Upper lobe of left lung (tissue), 4 donors: ENCODE measurements at regions not wholly inside any gene's neighbourhood (a gene's known extent, or its start where the extent isn't known, plus 50 kb on each side); places are given as distances from the start of the nearest gene placed in this dataset.

Experiments used
- CTCF ChIP-seq, 6 experiments: fragments of 450-650 bp in 4 of 6; fragments of 200-600 bp in 2 of 6; sonication (generic) in 2 of 6; IDR thresholded peaks; one replicate each; pipeline ENCODE4 v1.5.1; 2016 to 2019; ENCODE audit warnings: antibody characterized with exemption in 6 of 6
- EP300 ChIP-seq, 4 donors: sonication (generic); formaldehyde crosslinking; IDR thresholded peaks; one replicate each; pipeline ENCODE4 v1.5.1; 2017; ENCODE audit warnings: antibody characterized with exemption in 4 of 4, control low read depth in 2 of 4
- POLR2A ChIP-seq, 4 donors: fragments of 450-650 bp; IDR thresholded peaks; one replicate each; pipeline ENCODE4 v1.5.1; 2016 to 2017; ENCODE audit warnings: antibody characterized with exemption in 4 of 4, mild to moderate bottlenecking in 2 of 4
- POLR2AphosphoS5 ChIP-seq, 2 donors: sonication (generic); formaldehyde crosslinking; IDR thresholded peaks; one replicate each; pipeline ENCODE4 v1.5.1; 2017; ENCODE audit warnings: antibody characterized with exemption in 2 of 2

GRCh38 chr12:93273834-93274564, 103.7 kb upstream of the NUDT4 start:
- TF ChIP-seq CTCF (IDR thresholded peaks at IDR 0.05) (no peak), POLR2A (IDR thresholded peaks at IDR 0.05) (no peak), EP300 (IDR thresholded peaks at IDR 0.05) (no peak), POLR2AphosphoS5 (IDR thresholded peaks at IDR 0.05) (no peak)
